CD4-positive, alpha-beta T cell treated with Interleukin-17A for 1 hour (primary cell): ENCODE measurements at regions not wholly inside any gene's neighbourhood (a gene's known extent, or its start where the extent isn't known, plus 50 kb on each side); places are given as distances from the start of the nearest gene placed in this dataset.
"Not testable (repeated sequence)": the region's sequence is repeated elsewhere in the genome, so short reads cannot be mapped to it uniquely, and the experiment has no call there.

ENCODE experiments used
- DNase-seq: peaks from one replicate; pipeline ENCODE4 v3.0.0-alpha.2; 2020

GRCh38 chr9:7456793-7457530 lies 342.6 kb downstream of the DMAC1 start:
- DNase-seq = no peak

GRCh38 chr9:7456377-7456776 lies 343.2 kb downstream of the DMAC1 start:
- DNase-seq = no peak

GRCh38 chr9:7454624-7455023 lies 345.0 kb downstream of the DMAC1 start:
- no peak for DNase-seq

- no peak for DNase-seq
Observed at GRCh38 chr9:7452378-7452777, 347.2 kb downstream of the DMAC1 start.

GRCh38 chr9:7451062-7451461 lies 348.5 kb downstream of the DMAC1 start:
- DNase-seq = no peak

- no peak for DNase-seq
Observed at GRCh38 chr9:7443541-7443940, 356.0 kb downstream of the DMAC1 start.

GRCh38 chr9:7439355-7439995 lies 360.1 kb downstream of the DMAC1 start:
- DNase-seq = no peak

GRCh38 chr9:7436754-7437153 lies 362.8 kb downstream of the DMAC1 start:
- DNase-seq = no peak

- no peak for DNase-seq
Observed at GRCh38 chr9:7433508-7434292, 365.9 kb downstream of the DMAC1 start.

- DNase-seq = no peak
Observed at GRCh38 chr9:7432989-7433388, 366.6 kb downstream of the DMAC1 start.

GRCh38 chr9:7417397-7417796 lies 382.2 kb downstream of the DMAC1 start:
- not testable (repeated sequence) for DNase-seq

GRCh38 chr9:7415836-7416235 lies 383.7 kb downstream of the DMAC1 start:
- DNase-seq = no peak

- DNase-seq = no peak
Observed at GRCh38 chr9:7408845-7409244, 390.7 kb downstream of the DMAC1 start.

GRCh38 chr9:7407246-7407645 lies 392.3 kb downstream of the DMAC1 start:
- DNase-seq = no peak

- no peak for DNase-seq
Observed at GRCh38 chr9:7405924-7406604, 393.5 kb downstream of the DMAC1 start.

- no peak for DNase-seq
Observed at GRCh38 chr9:7403839-7404487, 395.6 kb downstream of the DMAC1 start.

- DNase-seq = no peak
Observed at GRCh38 chr9:7403028-7403389, 396.6 kb downstream of the DMAC1 start.

- DNase-seq = no peak
Observed at GRCh38 chr9:7402334-7403027, 397.1 kb downstream of the DMAC1 start.

GRCh38 chr9:7401116-7401515 lies 398.5 kb downstream of the DMAC1 start:
- no peak for DNase-seq

GRCh38 chr9:7394002-7394774 lies 405.4 kb downstream of the DMAC1 start:
- DNase-seq = no peak

GRCh38 chr9:7392148-7392547 lies 407.4 kb downstream of the DMAC1 start:
- no peak for DNase-seq
